ENCODE measurements at regions not wholly inside any gene's neighbourhood (a gene's known extent, or its start where the extent isn't known, plus 50 kb on each side); places are given as distances from the start of the nearest gene placed in this dataset.
"Not testable (repeated sequence)": the region's sequence is repeated elsewhere in the genome, so short reads cannot be mapped to it uniquely, and the experiment has no call there.

DNA sequence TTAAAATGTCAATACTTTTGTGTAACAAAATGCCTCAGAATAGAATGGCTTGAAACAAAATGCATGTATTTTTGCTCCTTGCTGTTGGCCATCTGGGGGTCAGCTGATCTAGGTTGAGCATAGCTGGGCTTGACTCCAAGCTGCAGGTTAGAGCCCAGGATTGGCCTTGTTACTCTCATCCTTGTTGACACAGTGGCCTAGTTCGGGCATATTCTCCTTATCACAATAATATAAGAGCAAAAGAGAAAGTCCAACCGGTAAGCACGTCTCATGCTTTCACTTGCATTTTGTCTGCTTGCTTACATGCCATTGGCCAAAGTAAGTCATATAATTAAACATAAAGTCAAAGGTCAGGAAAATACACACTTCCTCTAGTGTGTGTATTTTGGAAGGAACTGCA is 456.2 kb downstream of the KCNT2 start:
- Mint-ChIP-seq H3K9me3 (no peaks in the 10 kb centered on the region), H3K4me3 (no peak overlapping the region), H3K36me3 (no peaks in the 10 kb centered on the region), H3K4me1 (no peaks in the 10 kb centered on the region), H3K27ac (no peak overlapping the region), H3K27me3 (ENCODE audit: insufficient read depth, low read depth) (no peaks in the 10 kb centered on the region)
- no peaks in the 10 kb centered on the region for H3K79me2 ChIP-seq (ENCODE audit: low read depth)
- no peaks in the 10 kb centered on the region for H3K27me3 ChIP-seq
- no peaks in the 10 kb centered on the region for H3K36me3 ChIP-seq
- peak overlapping the region; percentile 58 for H2AFZ ChIP-seq (replicated peaks)
- TF ChIP-seq, protein P1, sequence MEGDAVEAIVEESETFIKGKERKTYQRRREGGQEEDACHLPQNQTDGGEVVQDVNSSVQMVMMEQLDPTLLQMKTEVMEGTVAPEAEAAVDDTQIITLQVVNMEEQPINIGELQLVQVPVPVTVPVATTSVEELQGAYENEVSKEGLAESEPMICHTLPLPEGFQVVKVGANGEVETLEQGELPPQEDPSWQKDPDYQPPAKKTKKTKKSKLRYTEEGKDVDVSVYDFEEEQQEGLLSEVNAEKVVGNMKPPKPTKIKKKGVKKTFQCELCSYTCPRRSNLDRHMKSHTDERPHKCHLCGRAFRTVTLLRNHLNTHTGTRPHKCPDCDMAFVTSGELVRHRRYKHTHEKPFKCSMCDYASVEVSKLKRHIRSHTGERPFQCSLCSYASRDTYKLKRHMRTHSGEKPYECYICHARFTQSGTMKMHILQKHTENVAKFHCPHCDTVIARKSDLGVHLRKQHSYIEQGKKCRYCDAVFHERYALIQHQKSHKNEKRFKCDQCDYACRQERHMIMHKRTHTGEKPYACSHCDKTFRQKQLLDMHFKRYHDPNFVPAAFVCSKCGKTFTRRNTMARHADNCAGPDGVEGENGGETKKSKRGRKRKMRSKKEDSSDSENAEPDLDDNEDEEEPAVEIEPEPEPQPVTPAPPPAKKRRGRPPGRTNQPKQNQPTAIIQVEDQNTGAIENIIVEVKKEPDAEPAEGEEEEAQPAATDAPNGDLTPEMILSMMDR (IDR thresholded peaks at IDR 0.05), result no peak
- TF ChIP-seq EZH2phosphoT487 (IDR thresholded peaks at IDR 0.05) (no peak), EZH2 (IDR thresholded peaks at IDR 0.05) (no peak)
- H3K4me3 ChIP-seq, result no peak overlapping the region
- H4K20me1 ChIP-seq (ENCODE audit: low read depth), result no peaks in the 10 kb centered on the region
- H3K9me3 ChIP-seq (ENCODE audit: low read depth), result no peaks in the 10 kb centered on the region
- peaks cover 5% of the 10 kb centered on the region for H3K4me1 ChIP-seq
- no peaks in the 10 kb centered on the region for H3F3A ChIP-seq (ENCODE audit: low read depth)
- H3K27ac ChIP-seq, result no peak overlapping the region
- no peak overlapping the region for H3K9ac ChIP-seq
- no peak for DNase-seq (ENCODE audit: low spot score)
- H3K4me2 ChIP-seq, result no peak overlapping the region

DNA sequence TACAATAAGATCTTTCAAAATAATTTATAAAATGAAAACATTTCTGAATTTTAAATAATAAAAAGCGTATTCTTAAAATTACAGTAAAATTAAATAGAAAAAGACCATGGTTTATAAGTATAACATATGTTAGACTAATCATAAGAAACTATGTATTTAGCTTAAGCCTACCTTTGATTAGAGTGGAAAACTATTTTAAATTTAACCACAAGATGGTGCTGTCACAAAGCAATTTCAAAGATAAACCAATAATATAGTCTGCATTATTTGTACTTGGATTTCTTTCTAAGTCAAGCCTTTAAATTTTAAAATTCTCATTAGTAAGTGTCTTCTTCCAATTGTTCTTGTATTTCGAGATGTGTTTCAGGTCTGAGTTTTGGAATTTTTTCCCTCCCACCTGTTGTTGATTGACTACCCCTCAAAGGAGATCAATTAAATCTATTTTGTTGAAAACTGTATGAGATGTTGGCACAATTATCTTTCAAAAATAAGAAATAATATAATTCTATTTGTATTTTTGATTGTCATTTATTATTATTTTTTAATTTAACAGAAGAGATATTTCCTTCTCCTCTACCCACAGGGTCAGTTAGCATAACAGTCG is 459.8 kb downstream of the KCNT2 start:
- Mint-ChIP-seq H3K9me3 (no peaks in the 10 kb centered on the region), H3K36me3 (no peaks in the 10 kb centered on the region), H3K27me3 (ENCODE audit: insufficient read depth, low read depth) (no peaks in the 10 kb centered on the region), H3K27ac (no peak overlapping the region), H3K4me3 (no peak overlapping the region), H3K4me1 (peaks cover 10% of the 10 kb centered on the region)
- no peaks in the 10 kb centered on the region for H4K20me1 ChIP-seq (ENCODE audit: low read depth)
- no peaks in the 10 kb centered on the region for H3K9me3 ChIP-seq (ENCODE audit: low read depth)
- no peaks in the 10 kb centered on the region for H3K36me3 ChIP-seq
- H2AFZ ChIP-seq (replicated peaks), result peak overlapping the region; percentile 89
- H3K4me1 ChIP-seq, result peaks cover 8% of the 10 kb centered on the region
- no peaks in the 10 kb centered on the region for H3F3A ChIP-seq (ENCODE audit: low read depth)
- H3K27ac ChIP-seq, result no peak overlapping the region
- H3K4me3 ChIP-seq, result no peak overlapping the region
- peak; percentile 10 for DNase-seq (ENCODE audit: low spot score)
- H3K79me2 ChIP-seq (ENCODE audit: low read depth), result no peaks in the 10 kb centered on the region
- H3K27me3 ChIP-seq, result no peaks in the 10 kb centered on the region
- no peak overlapping the region for H3K4me2 ChIP-seq
- no peak overlapping the region for H3K9ac ChIP-seq
- no peak for TF ChIP-seq EZH2 (IDR thresholded peaks at IDR 0.05)
- no peak for TF ChIP-seq EZH2phosphoT487 (IDR thresholded peaks at IDR 0.05)
- TF ChIP-seq, protein P1 (IDR thresholded peaks at IDR 0.05), result peak; percentile 76

DNA sequence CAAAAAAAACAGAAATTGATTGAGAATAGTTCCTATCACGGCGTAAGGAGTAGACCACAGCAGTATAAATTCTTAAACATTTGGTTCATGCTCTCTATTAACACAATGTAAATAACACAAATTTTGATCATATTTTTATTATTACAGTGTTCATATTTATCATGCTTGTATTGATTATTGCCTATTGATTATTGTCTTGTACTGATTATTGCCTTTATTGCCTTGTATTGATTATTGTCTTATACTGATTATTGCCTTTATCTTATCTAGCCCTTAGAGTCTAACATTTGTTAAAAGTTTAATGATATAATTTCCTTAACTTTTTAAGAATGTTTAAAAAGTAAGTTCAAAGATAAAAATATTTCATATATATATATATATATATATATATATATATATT is 460.7 kb downstream of the KCNT2 start:
- H3K79me2 ChIP-seq (ENCODE audit: low read depth), result no peaks in the 10 kb centered on the region
- H3K36me3 Mint-ChIP-seq, result no peaks in the 10 kb centered on the region
- H3K36me3 ChIP-seq, result no peaks in the 10 kb centered on the region
- no peak for DNase-seq (ENCODE audit: low spot score)
- H3K4me1 ChIP-seq, result peaks cover 16% of the 10 kb centered on the region
- H3K9me3 Mint-ChIP-seq, result no peaks in the 10 kb centered on the region
- TF ChIP-seq EZH2 (IDR thresholded peaks at IDR 0.05) (no peak), EZH2phosphoT487 (IDR thresholded peaks at IDR 0.05) (no peak)
- TF ChIP-seq, protein P1 (IDR thresholded peaks at IDR 0.05), result no peak
- no peak overlapping the region for H3K27ac ChIP-seq
- no peak overlapping the region for H3K4me3 Mint-ChIP-seq
- H3K27me3 ChIP-seq, result no peaks in the 10 kb centered on the region
- H3K27ac Mint-ChIP-seq, result no peak overlapping the region
- no peak overlapping the region for H3K4me3 ChIP-seq
- H2AFZ ChIP-seq (replicated peaks), result no peak overlapping the region
- no peak overlapping the region for H3K9ac ChIP-seq
- no peaks in the 10 kb centered on the region for H3K9me3 ChIP-seq (ENCODE audit: low read depth)
- no peaks in the 10 kb centered on the region for H4K20me1 ChIP-seq (ENCODE audit: low read depth)
- H3K27me3 Mint-ChIP-seq (ENCODE audit: insufficient read depth, low read depth), result peaks cover 2% of the 10 kb centered on the region
- no peak overlapping the region for H3K4me2 ChIP-seq
- H3F3A ChIP-seq (ENCODE audit: low read depth), result peaks cover 5% of the 10 kb centered on the region
- peaks cover 20% of the 10 kb centered on the region for H3K4me1 Mint-ChIP-seq

DNA sequence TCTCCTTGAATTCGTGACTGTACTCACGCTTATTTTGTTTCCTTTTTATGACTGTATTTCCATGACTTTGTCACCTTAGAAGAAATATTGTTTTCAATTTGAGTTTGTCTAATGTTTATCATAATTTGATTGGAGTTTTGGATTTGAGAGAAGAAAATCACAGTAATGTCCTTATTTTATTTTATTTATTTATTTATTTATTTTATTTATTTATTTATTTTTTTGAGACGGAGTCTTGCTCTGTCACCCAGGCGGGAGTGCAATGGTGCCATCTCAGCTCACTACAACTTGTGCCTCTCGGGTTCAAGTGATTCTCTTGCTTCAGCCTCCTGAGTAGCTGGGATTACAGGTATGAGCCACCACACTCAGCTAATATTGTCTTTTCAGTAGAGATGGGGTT is 463.1 kb downstream of the KCNT2 start:
- not testable (repeated sequence) for H3K27ac ChIP-seq; H3K36me3 Mint-ChIP-seq; H3K4me3 Mint-ChIP-seq; H3K27me3 Mint-ChIP-seq (ENCODE audit: insufficient read depth, low read depth); H3K27ac Mint-ChIP-seq; H3K9ac ChIP-seq; H3K36me3 ChIP-seq; H3K27me3 ChIP-seq; H2AFZ ChIP-seq (replicated peaks); H3K9me3 Mint-ChIP-seq; H4K20me1 ChIP-seq (ENCODE audit: low read depth); H3K9me3 ChIP-seq (ENCODE audit: low read depth); H3K4me3 ChIP-seq; DNase-seq (ENCODE audit: low spot score); H3K79me2 ChIP-seq (ENCODE audit: low read depth); H3K4me2 ChIP-seq
- H3F3A ChIP-seq (ENCODE audit: low read depth), result peaks cover 13% of the 10 kb centered on the region
- H3K4me1 ChIP-seq, result peaks cover 39% of the 10 kb centered on the region
- peaks cover 39% of the 10 kb centered on the region for H3K4me1 Mint-ChIP-seq

Data from neural progenitor cell (in vitro differentiated cells).